ENCODE measurements at regions not wholly inside any gene's neighbourhood (a gene's known extent, or its start where the extent isn't known, plus 50 kb on each side); places are given as distances from the start of the nearest gene placed in this dataset.

- DNase-seq (ENCODE audit: low read depth in 2 of 2) = peak in 1 of 2 donors; percentile 39
- no peak overlapping the region for H3K4me3 ChIP-seq (replicated peaks in 1 of 2; ENCODE audit: low read depth in 2 of 2, low read length in 2 of 2)
- TF ChIP-seq CTCF (IDR thresholded peaks at IDR 0.05; ENCODE audit: low read depth, low read length) = no peak
These were observed 107.5 kb upstream of the SDK1 start for GRCh38 chr7:3193379-3194120.

DNA sequence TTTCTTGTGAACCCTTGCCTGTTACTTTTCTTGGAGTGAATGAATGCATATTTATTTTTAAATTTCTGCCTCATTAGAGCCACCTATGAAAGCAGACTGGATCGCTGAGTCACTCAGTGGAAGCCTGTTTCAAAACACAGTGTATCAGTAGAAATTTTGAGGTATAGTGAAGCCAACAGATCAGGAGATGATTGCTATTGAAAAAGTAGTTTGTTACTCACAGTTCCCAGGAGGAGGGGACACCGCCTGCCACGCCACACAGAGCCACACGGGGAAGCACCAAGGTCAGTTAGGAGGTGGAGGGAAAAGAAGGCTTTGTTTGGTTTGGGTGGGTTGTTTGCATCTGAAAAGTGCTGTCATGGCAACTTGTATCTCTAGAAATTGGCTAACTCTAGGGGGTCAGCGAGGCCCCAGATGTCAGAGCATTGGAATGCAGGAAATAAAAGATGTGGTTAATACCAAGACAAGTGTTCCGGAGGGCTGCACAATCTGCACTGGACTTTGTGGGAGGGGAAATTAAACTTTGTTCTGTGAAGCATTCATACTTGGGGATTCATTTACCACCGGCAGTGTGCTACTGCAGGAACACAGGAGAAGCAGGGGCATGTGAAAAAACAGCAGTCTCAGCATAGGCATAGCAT, 106.4 kb upstream of the SDK1 start:
- DNase-seq (ENCODE audit: low read depth in 2 of 2) = peak; percentile 83 to 91
- TF ChIP-seq CTCF (IDR thresholded peaks at IDR 0.05; ENCODE audit: low read depth, low read length) = peak; percentile 40
- no peak overlapping the region for H3K4me3 ChIP-seq (replicated peaks in 1 of 2; ENCODE audit: low read depth in 2 of 2, low read length in 2 of 2)

DNA sequence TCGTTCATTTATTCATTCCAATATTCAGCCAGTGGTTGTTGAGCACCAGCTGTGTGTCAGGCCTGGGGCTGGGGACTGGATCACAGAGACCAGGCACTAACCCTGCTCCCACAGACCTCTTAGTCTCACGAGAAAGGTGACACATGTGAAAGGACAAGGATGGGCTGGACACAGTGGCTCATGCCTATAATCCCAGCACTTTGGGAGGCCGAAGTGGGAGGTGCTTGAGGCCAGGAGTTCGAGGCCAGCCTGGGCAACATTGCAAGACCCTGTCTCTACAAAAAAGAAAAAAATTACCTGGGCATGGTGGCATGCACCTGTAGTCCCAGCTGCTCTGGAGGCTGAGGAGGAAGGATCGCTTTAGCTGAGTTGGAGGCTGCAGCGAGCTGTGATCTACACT, 105.9 kb upstream of the SDK1 start:
- DNase-seq (ENCODE audit: low read depth in 2 of 2) = no peak
- H3K4me3 ChIP-seq (replicated peaks in 1 of 2; ENCODE audit: low read depth in 2 of 2, low read length in 2 of 2) = no peak overlapping the region
- no peak for TF ChIP-seq CTCF (IDR thresholded peaks at IDR 0.05; ENCODE audit: low read depth, low read length)

DNA sequence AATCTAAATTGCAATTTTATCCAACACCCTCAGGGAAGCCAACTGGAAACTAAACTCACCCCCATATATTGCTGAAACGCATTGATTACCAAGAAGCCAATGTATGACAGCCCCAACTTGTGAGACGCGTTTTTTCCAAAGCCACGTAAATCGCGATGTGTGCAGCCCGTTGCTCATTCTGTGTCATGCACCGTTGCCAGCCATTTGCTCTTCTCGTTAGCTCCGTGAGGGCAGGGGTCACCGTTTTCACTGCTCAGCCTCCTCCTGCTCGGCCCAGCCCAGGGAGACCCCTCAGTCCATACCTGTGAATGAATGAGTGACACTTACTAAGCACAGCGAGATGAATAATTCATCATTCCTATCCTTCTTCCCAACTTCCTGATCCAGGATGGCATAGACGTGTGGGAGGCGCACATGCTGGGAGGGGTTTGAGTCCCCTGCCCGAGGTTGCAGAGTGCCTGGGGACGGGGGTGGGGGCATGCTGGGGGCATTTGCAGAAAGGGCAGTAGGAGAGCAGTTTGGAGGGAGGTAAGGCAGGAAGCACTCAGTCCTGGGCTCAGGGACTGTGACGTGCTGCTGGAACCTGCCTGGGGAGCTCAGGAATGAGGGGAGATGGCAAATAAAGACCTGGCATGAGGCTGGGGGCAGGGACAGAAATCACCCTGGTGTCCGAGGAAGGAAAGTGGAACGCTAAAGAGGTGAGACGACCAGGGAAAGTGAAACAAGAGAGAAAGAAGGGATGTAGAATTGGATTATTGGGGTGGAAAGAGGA, 104.2 kb upstream of the SDK1 start:
- TF ChIP-seq CTCF (IDR thresholded peaks at IDR 0.05; ENCODE audit: low read depth, low read length) = no peak
- no peak overlapping the region for H3K4me3 ChIP-seq (replicated peaks in 1 of 2; ENCODE audit: low read depth in 2 of 2, low read length in 2 of 2)
- DNase-seq (ENCODE audit: low read depth in 2 of 2) = no peak

GRCh38 chr7:3197567-3198213, 103.4 kb upstream of the SDK1 start:
- no peak for TF ChIP-seq CTCF (IDR thresholded peaks at IDR 0.05; ENCODE audit: low read depth, low read length)
- no peak overlapping the region for H3K4me3 ChIP-seq (replicated peaks in 1 of 2; ENCODE audit: low read depth in 2 of 2, low read length in 2 of 2)
- DNase-seq (ENCODE audit: low read depth in 2 of 2) = no peak

- DNase-seq (ENCODE audit: low read depth in 2 of 2) = no peak
- no peak overlapping the region for H3K4me3 ChIP-seq (replicated peaks in 1 of 2; ENCODE audit: low read depth in 2 of 2, low read length in 2 of 2)
- no peak for TF ChIP-seq CTCF (IDR thresholded peaks at IDR 0.05; ENCODE audit: low read depth, low read length)
These were observed 102.7 kb upstream of the SDK1 start for GRCh38 chr7:3198316-3198715.

Data from cardiac fibroblast (primary cell).